HG03025 (cell line): ENCODE measurements at regions not wholly inside any gene's neighbourhood (a gene's known extent, or its start where the extent isn't known, plus 50 kb on each side); places are given as distances from the start of the nearest gene placed in this dataset.

ENCODE experiments used
- ATAC-seq: cut with Tn5 transposase; IDR thresholded peaks from one replicate; pipeline ENCODE4 v1.9.1; 2021; ENCODE audit warnings: mild to moderate bottlenecking, moderate library complexity; ENCODE audit not compliant: unreplicated experiment, low FRiP score

GRCh38 chr17:72529386-72529785, 408.6 kb downstream of the SOX9 start:
- no peak for ATAC-seq

- ATAC-seq, result no peak
Measured at GRCh38 chr17:72530454-72530853, 409.6 kb downstream of the SOX9 start.

GRCh38 chr17:72531729-72532128, 410.9 kb downstream of the SOX9 start:
- no peak for ATAC-seq

GRCh38 chr17:72534265-72534664, 413.4 kb downstream of the SOX9 start:
- ATAC-seq, result no peak

GRCh38 chr17:72534776-72535175, 414.0 kb downstream of the SOX9 start:
- no peak for ATAC-seq

DNA sequence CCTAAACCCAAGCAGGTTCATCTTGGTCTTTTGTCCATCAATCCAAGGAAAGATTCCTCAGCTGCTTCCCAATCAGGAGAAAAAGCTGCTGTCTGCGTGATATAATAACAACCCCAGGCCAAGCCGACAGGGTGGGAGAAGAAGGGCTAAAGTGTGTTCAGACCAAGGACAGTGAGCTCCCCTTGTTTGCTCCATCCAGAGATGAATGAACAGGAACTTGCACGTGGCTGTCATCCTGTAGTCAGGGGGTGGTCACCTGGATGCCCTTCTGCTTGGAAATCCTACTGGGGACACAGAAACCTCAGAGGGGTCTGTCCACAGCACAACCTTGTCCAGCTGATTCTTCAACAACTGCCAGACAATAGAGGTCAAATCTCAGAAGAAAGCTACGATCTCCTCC, 414.5 kb downstream of the SOX9 start:
- ATAC-seq, result no peak

GRCh38 chr17:72535779-72536178, 415.0 kb downstream of the SOX9 start:
- no peak for ATAC-seq

DNA sequence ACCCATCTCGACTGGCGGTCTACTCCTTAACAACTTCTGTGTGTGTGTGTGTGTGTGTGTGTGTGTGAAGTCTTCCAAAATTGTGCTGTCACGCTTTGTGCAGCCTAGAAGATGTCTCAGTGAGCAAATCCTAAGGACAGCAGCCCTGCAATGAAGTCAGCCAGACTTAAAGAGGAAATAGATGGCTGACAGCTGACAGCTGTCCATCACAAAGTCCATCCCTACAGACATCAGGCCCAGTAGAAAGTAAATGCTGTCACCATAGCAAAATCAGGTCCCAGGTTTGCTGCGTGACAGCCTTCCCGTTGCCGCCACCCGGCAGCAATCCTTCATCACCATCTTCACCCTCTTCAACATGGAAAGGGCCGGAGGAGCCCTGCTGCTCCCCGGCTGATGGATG, 416.0 kb downstream of the SOX9 start:
- ATAC-seq, result no peak

GRCh38 chr17:72538443-72538842, 417.6 kb downstream of the SOX9 start:
- no peak for ATAC-seq

DNA sequence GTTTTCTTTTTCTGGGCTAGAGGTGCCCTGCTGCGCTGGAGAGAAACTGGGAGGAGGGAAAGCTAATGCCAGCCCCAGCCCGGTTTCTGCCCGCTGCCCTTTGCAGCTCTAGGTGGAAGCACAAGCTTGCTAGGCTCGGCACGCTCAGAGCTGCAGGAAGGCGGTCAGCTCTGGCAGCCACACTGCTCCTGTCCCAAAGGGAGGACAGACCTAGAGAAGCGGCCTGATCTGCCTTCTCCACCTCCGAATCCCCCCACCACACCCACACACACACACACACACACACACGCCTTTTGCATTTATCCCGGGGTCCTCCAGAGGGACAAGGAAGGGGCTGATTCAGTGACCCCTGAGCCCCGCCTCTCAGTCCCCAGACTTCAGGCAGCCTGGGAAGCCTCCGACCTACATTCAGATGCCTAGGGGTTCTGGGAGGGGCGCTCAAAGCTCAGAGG, 418.1 kb downstream of the SOX9 start:
- ATAC-seq, result no peak

- peak; percentile 74 for ATAC-seq
Measured at GRCh38 chr17:72539981-72540897, 419.4 kb downstream of the SOX9 start.

DNA sequence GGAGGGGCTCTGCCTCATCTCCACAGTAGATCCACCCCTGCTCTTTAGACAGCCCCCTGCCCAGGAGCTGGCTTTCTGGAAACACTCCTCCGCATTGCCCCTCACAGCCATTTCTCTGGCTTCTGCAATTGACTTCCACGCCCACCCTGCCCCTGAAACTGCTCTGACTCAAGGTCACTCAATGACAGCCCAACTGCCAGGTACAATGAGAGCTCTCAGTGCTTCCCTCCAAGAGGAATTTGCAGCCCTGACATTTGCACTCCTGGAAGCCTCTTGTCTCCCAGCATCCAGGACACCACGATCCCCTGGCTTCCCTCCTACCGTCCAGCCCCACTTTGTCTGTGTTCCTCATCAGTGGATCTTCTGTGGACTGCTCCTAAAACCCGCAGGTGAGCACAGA, 421.5 kb downstream of the SOX9 start:
- no peak for ATAC-seq

DNA sequence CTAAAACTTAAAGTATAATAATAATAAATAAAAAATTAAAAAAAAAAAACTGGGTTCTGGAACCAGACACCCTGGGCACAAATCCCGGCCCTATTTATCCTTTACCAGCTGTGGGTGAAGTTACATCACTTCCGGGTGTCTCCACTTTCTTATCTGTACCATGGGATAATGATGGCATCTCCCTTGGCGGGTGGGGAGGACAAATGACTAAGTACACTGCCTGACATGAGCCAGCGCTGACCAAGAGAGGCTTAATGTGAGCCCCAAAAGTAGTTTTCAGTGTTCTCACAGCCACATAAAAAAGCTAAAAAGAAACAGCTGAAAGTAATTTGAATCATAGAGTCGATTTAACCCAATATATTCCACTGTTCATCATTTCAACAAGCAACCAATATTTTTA, 424.9 kb downstream of the SOX9 start:
- no peak for ATAC-seq

DNA sequence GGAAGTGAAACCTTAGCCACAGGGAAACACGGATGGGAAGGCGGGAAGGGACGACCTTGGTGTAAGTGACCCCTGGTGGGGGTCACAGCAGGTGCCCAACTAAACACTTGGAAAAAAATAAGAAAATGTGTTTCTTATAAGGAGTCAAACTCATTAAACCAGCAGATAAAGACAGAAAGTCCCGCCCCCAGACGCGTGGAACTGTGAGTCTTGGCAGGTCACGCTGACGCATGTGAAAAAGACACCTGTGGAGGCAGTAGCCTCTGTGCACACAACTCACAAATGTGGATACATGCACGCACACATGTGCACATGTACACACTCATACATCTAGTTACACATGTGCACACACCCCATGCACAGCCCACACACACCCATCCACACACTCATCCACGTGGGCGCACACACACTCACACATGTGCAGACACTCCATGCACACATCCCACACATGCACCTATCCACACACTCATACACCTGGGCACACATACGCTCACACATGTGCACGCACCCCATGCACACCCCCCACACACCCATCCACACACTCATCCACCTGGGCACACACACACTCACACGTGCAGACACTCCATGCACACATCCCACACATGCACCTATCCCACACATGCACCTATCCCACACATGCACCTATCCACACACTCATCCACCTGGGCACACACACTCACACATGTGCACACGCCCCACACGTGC, 432.4 kb downstream of the SOX9 start:
- ATAC-seq, result no peak

GRCh38 chr17:72554508-72554907, 433.7 kb downstream of the SOX9 start:
- no peak for ATAC-seq

GRCh38 chr17:72555052-72555451, 434.2 kb downstream of the SOX9 start:
- ATAC-seq, result no peak

DNA sequence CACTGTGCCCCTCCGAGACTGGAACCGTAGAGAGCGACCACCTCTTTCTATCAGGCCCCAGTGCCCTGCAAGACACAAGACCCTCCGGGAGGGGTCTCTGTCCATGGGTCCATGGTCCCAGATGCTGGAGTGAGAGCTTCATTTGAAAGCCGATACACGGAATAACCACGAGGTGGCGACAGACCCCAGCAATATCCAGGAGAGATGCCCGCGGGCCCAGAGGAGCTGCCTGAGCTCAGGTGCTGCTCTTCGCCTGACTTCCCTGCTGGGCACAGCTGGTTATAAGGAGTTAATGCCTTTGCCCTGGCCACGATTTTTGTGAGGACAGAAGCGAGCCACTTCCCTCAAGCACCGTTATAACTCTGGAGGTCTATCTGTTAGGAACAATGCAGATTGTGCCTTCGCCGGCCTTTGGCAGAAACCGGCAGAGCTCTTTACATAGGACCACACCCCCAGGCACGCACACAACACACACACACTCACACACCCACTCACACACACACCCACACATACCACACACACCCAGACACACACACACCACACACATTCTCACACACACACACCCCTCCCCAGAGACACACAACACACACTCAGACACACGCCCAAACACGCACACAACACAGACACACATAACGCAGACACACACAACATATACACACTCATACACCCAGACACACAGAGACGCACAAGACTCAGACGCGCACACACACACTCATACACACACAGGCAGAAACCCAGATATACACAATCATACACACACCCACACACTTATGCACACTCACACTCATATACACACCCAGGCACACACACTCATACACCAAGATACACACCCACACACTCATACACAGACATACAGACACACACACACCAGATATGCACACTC, 436.4 kb downstream of the SOX9 start:
- no peak for ATAC-seq

- no peak for ATAC-seq
Measured at GRCh38 chr17:72558971-72559476, 438.2 kb downstream of the SOX9 start.

DNA sequence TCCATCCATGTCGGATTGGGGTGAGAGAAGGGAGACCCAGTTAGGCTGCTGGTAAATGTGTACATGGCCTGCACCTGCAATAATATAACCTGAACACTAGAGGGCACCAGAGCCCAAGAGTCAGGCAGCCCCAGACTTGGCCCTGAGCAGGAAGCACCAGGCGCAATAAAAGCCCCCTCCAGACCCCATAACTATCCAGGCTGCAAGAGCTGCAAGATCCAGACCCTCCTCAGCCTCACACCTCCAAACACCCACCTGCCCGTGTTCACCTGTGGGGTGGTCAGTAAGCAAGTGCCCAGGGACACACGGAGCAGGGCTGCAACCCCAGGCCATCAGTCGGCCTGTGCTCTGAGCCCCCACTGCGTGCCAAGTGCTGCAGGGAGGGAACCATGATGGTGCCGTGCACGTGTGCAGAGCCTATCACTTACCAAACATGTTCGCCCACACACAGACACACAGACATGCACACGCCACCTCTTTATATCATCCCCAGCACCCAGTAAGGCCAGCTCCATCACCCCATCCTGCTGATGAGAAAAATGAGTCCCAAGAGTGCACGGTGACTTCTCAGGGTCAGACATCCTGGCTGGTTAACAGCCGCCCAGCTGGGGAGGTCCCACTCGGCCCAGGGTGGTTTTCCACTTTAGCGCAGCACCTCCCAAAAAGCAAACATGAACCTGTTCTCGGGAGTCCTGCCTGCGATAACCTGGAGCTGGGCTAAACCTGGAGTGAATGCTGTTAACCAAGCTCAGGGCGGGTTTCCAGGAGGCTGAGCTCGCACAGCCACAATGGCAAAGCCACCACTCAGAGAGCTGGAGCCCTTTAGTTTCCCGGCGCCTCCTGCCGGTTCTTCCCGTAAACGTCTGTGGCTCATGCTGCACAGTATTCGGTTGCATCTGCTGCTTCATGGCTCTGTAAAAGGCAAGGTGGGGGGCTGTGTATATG, 439.8 kb downstream of the SOX9 start:
- peak; percentile 71 for ATAC-seq
